ENCODE measurements at regions not wholly inside any gene's neighbourhood (a gene's known extent, or its start where the extent isn't known, plus 50 kb on each side); places are given as distances from the start of the nearest gene placed in this dataset.

DNA sequence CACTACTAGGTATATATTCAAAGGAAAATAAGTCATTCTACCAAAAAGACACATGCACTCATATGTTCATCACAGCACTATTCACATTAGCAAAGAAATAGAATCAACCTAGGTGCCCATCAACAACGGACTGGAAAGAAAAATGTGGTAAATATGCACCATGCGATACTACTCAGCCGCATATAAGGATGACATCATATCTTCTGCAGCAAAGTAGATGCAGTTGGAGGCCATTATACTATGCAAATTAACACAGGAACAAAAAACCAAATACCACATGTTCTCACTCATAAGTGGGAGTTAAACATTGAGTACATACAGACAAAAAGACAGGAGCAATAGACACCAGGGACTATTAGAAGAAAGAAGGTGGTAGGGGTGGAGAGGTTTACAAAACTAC lies 412.1 kb upstream of the CWC22 start:
- TF ChIP-seq, protein P1, sequence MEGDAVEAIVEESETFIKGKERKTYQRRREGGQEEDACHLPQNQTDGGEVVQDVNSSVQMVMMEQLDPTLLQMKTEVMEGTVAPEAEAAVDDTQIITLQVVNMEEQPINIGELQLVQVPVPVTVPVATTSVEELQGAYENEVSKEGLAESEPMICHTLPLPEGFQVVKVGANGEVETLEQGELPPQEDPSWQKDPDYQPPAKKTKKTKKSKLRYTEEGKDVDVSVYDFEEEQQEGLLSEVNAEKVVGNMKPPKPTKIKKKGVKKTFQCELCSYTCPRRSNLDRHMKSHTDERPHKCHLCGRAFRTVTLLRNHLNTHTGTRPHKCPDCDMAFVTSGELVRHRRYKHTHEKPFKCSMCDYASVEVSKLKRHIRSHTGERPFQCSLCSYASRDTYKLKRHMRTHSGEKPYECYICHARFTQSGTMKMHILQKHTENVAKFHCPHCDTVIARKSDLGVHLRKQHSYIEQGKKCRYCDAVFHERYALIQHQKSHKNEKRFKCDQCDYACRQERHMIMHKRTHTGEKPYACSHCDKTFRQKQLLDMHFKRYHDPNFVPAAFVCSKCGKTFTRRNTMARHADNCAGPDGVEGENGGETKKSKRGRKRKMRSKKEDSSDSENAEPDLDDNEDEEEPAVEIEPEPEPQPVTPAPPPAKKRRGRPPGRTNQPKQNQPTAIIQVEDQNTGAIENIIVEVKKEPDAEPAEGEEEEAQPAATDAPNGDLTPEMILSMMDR (IDR thresholded peaks at IDR 0.05) = no peak
- no peak for TF ChIP-seq POLR2A (IDR thresholded peaks at IDR 0.05)
